Astrocyte (in vitro differentiated cells and primary cell): ENCODE measurements at regions not wholly inside any gene's neighbourhood (a gene's known extent, or its start where the extent isn't known, plus 50 kb on each side); places are given as distances from the start of the nearest gene placed in this dataset.

Source experiments
- DNase-seq: peaks from one replicate; pipeline ENCODE4 v3.0.0-alpha.2; 2010; ENCODE audit warnings: low read depth
- FAIRE-seq: peaks from 2 replicates; lab custom pipeline; 2011; peaks lifted over from hg19 to GRCh38; lab: Jason Lieb, UNC
- H2AFZ ChIP-seq: 2 replicates; pipeline ENCODE4 v1.6.0; 2012; ENCODE audit warnings: low read depth, low read length, inconsistent platforms
- H3K27ac ChIP-seq: 2 replicates; pipeline ENCODE4 v1.5.1; 2011; ENCODE audit warnings: low read depth, low read length, inconsistent platforms
- H3K27me3 ChIP-seq: 2 replicates; pipeline ENCODE4 v1.6.0; 2011; ENCODE audit warnings: low read length, inconsistent platforms; ENCODE audit not compliant: insufficient read depth
- H3K36me3 ChIP-seq: 2 replicates; pipeline ENCODE4 v1.5.1; 2011; ENCODE audit warnings: low read length, inconsistent platforms; ENCODE audit not compliant: insufficient read depth
- H3K4me1 ChIP-seq: 2 replicates; pipeline ENCODE4 v1.5.1; 2011; ENCODE audit warnings: low read length, inconsistent platforms; ENCODE audit not compliant: insufficient read depth
- H3K4me2 ChIP-seq: 2 replicates; pipeline ENCODE4 v1.6.0; 2012; ENCODE audit warnings: low read length, inconsistent platforms
- H3K4me3 ChIP-seq: 2 replicates; pipeline ENCODE4 v1.5.1; 2011; ENCODE audit warnings: low read depth, mild to moderate bottlenecking, low read length, inconsistent platforms; ENCODE audit not compliant: insufficient read depth
- H3K79me2 ChIP-seq: 2 replicates; pipeline ENCODE4 v1.6.0; 2012; ENCODE audit warnings: mild to moderate bottlenecking, low read length, inconsistent platforms; ENCODE audit not compliant: insufficient read depth
- H3K9ac ChIP-seq: 2 replicates; pipeline ENCODE4 v1.6.0; 2012; ENCODE audit warnings: mild to moderate bottlenecking, low read length, inconsistent platforms
- H3K9me3 ChIP-seq: 2 replicates; pipeline ENCODE4 v1.5.1; 2012; ENCODE audit warnings: low read depth, mild to moderate bottlenecking, low read length, inconsistent platforms; ENCODE audit not compliant: insufficient read depth
- H4K20me1 ChIP-seq: 2 replicates; pipeline ENCODE4 v1.6.0; 2012; ENCODE audit warnings: low read length, inconsistent platforms; ENCODE audit not compliant: insufficient read depth
- H3K27ac Mint-ChIP-seq: one replicate; pipeline ENCODE4 v1.8.0; 2021; ENCODE audit warnings: mild to moderate bottlenecking, mixed read lengths; ENCODE audit not compliant: unreplicated experiment
- H3K27me3 Mint-ChIP-seq: one replicate; pipeline ENCODE4 v1.8.0; 2021; ENCODE audit warnings: low read depth, mixed read lengths; ENCODE audit not compliant: unreplicated experiment
- H3K36me3 Mint-ChIP-seq: one replicate; pipeline ENCODE4 v1.8.0; 2021; ENCODE audit warnings: low read depth, mixed read lengths; ENCODE audit not compliant: unreplicated experiment
- H3K4me1 Mint-ChIP-seq: one replicate; pipeline ENCODE4 v1.8.0; 2021; ENCODE audit warnings: low read depth, mixed read lengths; ENCODE audit not compliant: unreplicated experiment
- H3K4me3 Mint-ChIP-seq: one replicate; pipeline ENCODE4 v1.8.0; 2021; ENCODE audit warnings: mild to moderate bottlenecking, moderate library complexity, mixed read lengths; ENCODE audit not compliant: unreplicated experiment
- H3K9me3 Mint-ChIP-seq: one replicate; pipeline ENCODE4 v1.8.0; 2021; ENCODE audit warnings: mild to moderate bottlenecking, mixed read lengths; ENCODE audit not compliant: unreplicated experiment
- EZH2 ChIP-seq: IDR thresholded peaks from 2 replicates; pipeline ENCODE4 v1.6.1; 2012; ENCODE audit warnings: mild to moderate bottlenecking, low read length, inconsistent platforms; ENCODE audit not compliant: insufficient read depth
- TF ChIP-seq, protein P1 (sequence below): IDR thresholded peaks from 2 replicates; pipeline ENCODE4 v1.5.1; 2011; ENCODE audit warnings: low read depth, mild to moderate bottlenecking, inconsistent platforms, low read length, moderate library complexity; ENCODE audit not compliant: insufficient read depth

DNA sequence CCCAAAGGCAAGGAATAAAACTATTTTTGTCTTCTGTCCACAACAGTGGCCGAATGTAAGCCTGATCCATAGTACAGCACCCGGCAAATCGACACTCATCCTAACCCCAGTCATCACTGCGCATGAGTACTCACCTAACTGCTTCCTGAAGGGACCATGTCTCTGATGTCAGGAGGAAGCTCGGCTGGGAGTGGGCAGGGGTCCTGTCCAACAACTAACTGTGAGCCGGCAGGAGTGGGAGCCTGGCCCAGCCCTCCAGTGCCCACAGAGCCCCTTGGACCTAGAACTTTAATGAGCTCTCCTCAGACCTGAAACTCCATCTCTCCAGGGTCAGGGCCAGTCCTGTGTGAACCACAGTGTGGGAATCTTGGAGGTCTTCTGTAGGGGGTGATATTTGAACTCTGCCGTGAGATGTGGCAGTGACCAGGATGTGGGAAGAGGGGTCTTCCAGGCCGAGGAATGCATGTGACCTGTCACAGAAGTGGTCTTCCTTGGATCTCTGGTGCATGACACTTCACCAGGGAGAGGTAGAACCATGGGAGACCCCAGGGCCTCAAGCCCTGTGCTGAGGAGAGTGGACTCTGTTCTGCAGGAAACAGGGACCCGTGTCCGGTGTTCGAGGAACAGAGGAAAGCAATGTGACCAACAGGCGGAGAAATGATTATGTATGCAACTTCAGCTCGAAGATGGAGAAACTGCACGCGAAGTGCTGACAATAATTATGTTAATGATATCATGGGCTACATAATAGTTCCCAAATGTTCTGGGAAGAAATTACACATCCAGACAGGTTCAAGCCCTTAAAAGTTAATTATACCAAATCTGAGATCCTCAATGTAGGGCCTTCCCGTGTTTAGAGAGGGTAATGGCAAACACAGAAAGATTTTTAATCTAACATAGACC is 240.1 kb upstream of the HDAC4 start:
- H2AFZ ChIP-seq, result no peak overlapping the region
- no peak for TF ChIP-seq EZH2
- TF ChIP-seq, protein P1, sequence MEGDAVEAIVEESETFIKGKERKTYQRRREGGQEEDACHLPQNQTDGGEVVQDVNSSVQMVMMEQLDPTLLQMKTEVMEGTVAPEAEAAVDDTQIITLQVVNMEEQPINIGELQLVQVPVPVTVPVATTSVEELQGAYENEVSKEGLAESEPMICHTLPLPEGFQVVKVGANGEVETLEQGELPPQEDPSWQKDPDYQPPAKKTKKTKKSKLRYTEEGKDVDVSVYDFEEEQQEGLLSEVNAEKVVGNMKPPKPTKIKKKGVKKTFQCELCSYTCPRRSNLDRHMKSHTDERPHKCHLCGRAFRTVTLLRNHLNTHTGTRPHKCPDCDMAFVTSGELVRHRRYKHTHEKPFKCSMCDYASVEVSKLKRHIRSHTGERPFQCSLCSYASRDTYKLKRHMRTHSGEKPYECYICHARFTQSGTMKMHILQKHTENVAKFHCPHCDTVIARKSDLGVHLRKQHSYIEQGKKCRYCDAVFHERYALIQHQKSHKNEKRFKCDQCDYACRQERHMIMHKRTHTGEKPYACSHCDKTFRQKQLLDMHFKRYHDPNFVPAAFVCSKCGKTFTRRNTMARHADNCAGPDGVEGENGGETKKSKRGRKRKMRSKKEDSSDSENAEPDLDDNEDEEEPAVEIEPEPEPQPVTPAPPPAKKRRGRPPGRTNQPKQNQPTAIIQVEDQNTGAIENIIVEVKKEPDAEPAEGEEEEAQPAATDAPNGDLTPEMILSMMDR, result no peak
- no peaks in the 10 kb centered on the region for H3K79me2 ChIP-seq
- Mint-ChIP-seq H3K9me3 (peaks cover 10% of the 10 kb centered on the region), H3K27me3 (peaks cover 11% of the 10 kb centered on the region), H3K36me3 (no peaks in the 10 kb centered on the region), H3K4me3 (no peak overlapping the region), H3K4me1 (no peaks in the 10 kb centered on the region), H3K27ac (no peak overlapping the region)
- no peaks in the 10 kb centered on the region for H3K27me3 ChIP-seq
- FAIRE-seq (no peak), DNase-seq (no peak)
- H3K9me3 ChIP-seq, result peaks cover 4% of the 10 kb centered on the region
- no peak overlapping the region for H3K27ac ChIP-seq
- no peak overlapping the region for H3K4me3 ChIP-seq
- no peaks in the 10 kb centered on the region for H4K20me1 ChIP-seq
- H3K36me3 ChIP-seq, result no peaks in the 10 kb centered on the region
- no peaks in the 10 kb centered on the region for H3K4me1 ChIP-seq
- H3K4me2 ChIP-seq, result no peak overlapping the region
- H3K9ac ChIP-seq, result no peak overlapping the region

DNA sequence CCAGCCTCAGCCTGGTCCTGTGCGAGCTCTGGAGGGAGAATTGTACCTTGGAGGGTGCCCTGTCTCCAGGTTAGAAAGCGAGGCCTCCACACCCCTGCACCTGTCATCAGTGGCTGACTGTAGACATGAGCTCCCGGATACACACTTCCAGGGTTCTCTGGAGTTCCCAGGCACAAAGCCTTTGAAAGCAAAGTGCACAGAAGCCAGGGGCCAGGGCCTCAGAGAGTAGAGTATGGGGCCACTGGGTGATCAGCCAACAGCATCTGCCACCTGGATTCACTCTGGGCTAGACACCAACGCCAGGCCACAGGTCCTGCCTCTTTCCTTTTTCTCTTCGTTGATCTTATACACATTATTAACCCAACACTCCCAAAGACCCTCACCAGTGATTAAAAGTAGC is 239.4 kb upstream of the HDAC4 start:
- H3K4me1 ChIP-seq, result no peaks in the 10 kb centered on the region
- no peak for FAIRE-seq
- no peaks in the 10 kb centered on the region for H4K20me1 ChIP-seq
- Mint-ChIP-seq H3K27ac (no peak overlapping the region), H3K4me1 (no peaks in the 10 kb centered on the region), H3K27me3 (peaks cover 10% of the 10 kb centered on the region), H3K36me3 (no peaks in the 10 kb centered on the region), H3K4me3 (no peak overlapping the region), H3K9me3 (peaks cover 12% of the 10 kb centered on the region)
- no peak overlapping the region for H3K27ac ChIP-seq
- H3K79me2 ChIP-seq, result no peaks in the 10 kb centered on the region
- no peaks in the 10 kb centered on the region for H3K36me3 ChIP-seq
- H2AFZ ChIP-seq, result no peak overlapping the region
- H3K9ac ChIP-seq, result no peak overlapping the region
- DNase-seq, result no peak
- no peak for TF ChIP-seq EZH2
- TF ChIP-seq, protein P1, result no peak
- H3K4me2 ChIP-seq, result no peak overlapping the region
- H3K4me3 ChIP-seq, result no peak overlapping the region
- peaks cover 4% of the 10 kb centered on the region for H3K9me3 ChIP-seq
- H3K27me3 ChIP-seq, result no peaks in the 10 kb centered on the region
